Smooth muscle cell (in vitro differentiated cells): ENCODE measurements at regions not wholly inside any gene's neighbourhood (a gene's known extent, or its start where the extent isn't known, plus 50 kb on each side); places are given as distances from the start of the nearest gene placed in this dataset.

ENCODE experiments used
- DNase-seq: peaks from one replicate; lab custom pipeline; 2025; ENCODE audit not compliant: unreplicated experiment; lab: John Stamatoyannopoulos, UW
- H2AFZ ChIP-seq: fragments of 200-600 bp; sonication (generic); 2 replicates; pipeline ENCODE4 v1.6.0; 2016; ENCODE audit warnings: antibody characterized with exemption, low read depth, mild to moderate bottlenecking
- H3F3A ChIP-seq: fragments of 200-600 bp; sonication (generic); 2 replicates; pipeline ENCODE4 v1.6.0; 2017; ENCODE audit warnings: antibody characterized with exemption, low read depth
- H3K27ac ChIP-seq: fragments of 200-600 bp; sonication (generic); 2 replicates; pipeline ENCODE4 v1.5.1; 2016; ENCODE audit warnings: low read depth, mild to moderate bottlenecking
- H3K27me3 ChIP-seq: fragments of 200-600 bp; sonication (generic); 2 replicates; pipeline ENCODE4 v1.6.1; 2016; ENCODE audit warnings: low read depth, mild to moderate bottlenecking
- H3K36me3 ChIP-seq: fragments of 200-600 bp; sonication (generic); 2 replicates; pipeline ENCODE4 v1.5.1; 2016; ENCODE audit warnings: low read depth
- H3K4me1 ChIP-seq: fragments of 200-600 bp; sonication (generic); 2 replicates; pipeline ENCODE4 v1.5.1; 2016; ENCODE audit warnings: low read depth
- H3K4me2 ChIP-seq: fragments of 200-600 bp; sonication (generic); 2 replicates; pipeline ENCODE4 v1.6.0; 2016; ENCODE audit warnings: mild to moderate bottlenecking
- H3K4me3 ChIP-seq: fragments of 200-600 bp; sonication (generic); 2 replicates; pipeline ENCODE4 v1.5.1; 2016; ENCODE audit warnings: mild to moderate bottlenecking
- H3K79me2 ChIP-seq: fragments of 200-600 bp; sonication (generic); 2 replicates; pipeline ENCODE4 v1.6.0; 2016; ENCODE audit warnings: low read depth, mild to moderate bottlenecking
- H3K9ac ChIP-seq: fragments of 200-600 bp; sonication (generic); 2 replicates; pipeline ENCODE4 v1.6.0; 2016; ENCODE audit warnings: low read depth
- H3K9me3 ChIP-seq: fragments of 200-600 bp; sonication (generic); replicated peaks from 2 replicates; pipeline ENCODE4 v1.5.1; 2016; ENCODE audit warnings: low read depth
- H4K20me1 ChIP-seq: fragments of 200-600 bp; sonication (generic); 2 replicates; pipeline ENCODE4 v1.6.0; 2016; ENCODE audit warnings: low read depth
- WGBS: methylation state at CpG from one replicate; pipeline ENCODE4 v1.1.7; 2016; ENCODE audit warnings: low lambda C conversion rate; 5-methylcytosine and 5-hydroxymethylcytosine counted together
- TF ChIP-seq, protein P1 (sequence below): fragments of 200-600 bp; sonication (generic); IDR thresholded peaks from 2 replicates; pipeline ENCODE4 v1.5.1; 2017; ENCODE audit warnings: borderline replicate concordance, mild to moderate bottlenecking, antibody characterized with exemption; ENCODE audit not compliant: insufficient read depth, poor library complexity, severe bottlenecking

DNA sequence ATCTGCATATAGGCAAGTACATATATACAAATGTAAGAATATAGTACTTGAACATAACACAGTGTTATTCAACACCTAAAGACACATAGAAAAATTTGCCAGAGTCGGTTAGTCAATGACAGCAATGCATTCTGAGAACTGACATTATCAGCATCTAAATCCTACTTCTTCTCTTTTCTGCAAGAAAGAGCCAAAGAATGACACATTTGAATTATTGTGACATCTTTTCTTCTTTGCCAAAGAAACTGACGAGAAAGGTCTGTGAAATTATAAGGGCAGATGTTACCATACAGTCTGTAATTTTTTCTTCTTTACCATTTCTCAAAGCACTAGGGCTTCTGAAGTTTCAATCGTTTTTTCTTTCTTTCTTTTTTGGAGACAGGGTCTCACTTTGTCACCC, 350.9 kb upstream of the NBEA start:
- Histone ChIP-seq H3K36me3 (no peaks in the 10 kb centered on the region), H3K4me3 (no peak overlapping the region), H3K79me2 (no peaks in the 10 kb centered on the region), H3K27ac (no peak overlapping the region), H3K9ac (no peak overlapping the region), H3F3A (no peaks in the 10 kb centered on the region), H4K20me1 (no peaks in the 10 kb centered on the region), H3K27me3 (no peaks in the 10 kb centered on the region), H3K4me1 (no peaks in the 10 kb centered on the region), H3K9me3 (no peaks in the 10 kb centered on the region), H2AFZ (no peak overlapping the region), H3K4me2 (no peak overlapping the region)
- DNase-seq: no peak
- WGBS: 90% methylated on average over 3 of the region's 3 CpGs
- TF ChIP-seq, protein P1, sequence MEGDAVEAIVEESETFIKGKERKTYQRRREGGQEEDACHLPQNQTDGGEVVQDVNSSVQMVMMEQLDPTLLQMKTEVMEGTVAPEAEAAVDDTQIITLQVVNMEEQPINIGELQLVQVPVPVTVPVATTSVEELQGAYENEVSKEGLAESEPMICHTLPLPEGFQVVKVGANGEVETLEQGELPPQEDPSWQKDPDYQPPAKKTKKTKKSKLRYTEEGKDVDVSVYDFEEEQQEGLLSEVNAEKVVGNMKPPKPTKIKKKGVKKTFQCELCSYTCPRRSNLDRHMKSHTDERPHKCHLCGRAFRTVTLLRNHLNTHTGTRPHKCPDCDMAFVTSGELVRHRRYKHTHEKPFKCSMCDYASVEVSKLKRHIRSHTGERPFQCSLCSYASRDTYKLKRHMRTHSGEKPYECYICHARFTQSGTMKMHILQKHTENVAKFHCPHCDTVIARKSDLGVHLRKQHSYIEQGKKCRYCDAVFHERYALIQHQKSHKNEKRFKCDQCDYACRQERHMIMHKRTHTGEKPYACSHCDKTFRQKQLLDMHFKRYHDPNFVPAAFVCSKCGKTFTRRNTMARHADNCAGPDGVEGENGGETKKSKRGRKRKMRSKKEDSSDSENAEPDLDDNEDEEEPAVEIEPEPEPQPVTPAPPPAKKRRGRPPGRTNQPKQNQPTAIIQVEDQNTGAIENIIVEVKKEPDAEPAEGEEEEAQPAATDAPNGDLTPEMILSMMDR: no peak

GRCh38 chr13:34591900-34592529, 350.1 kb upstream of the NBEA start:
- no peak overlapping the region for H3K27ac ChIP-seq
- H3K9ac ChIP-seq: no peak overlapping the region
- no peak overlapping the region for H2AFZ ChIP-seq
- H3K4me2 ChIP-seq: no peak overlapping the region
- no peaks in the 10 kb centered on the region for H3F3A ChIP-seq
- no peaks in the 10 kb centered on the region for H3K36me3 ChIP-seq
- H3K4me3 ChIP-seq: no peak overlapping the region
- no peak for DNase-seq
- no peaks in the 10 kb centered on the region for H3K9me3 ChIP-seq
- 82% methylated on average over 2 of the region's 2 CpGs for WGBS
- H3K4me1 ChIP-seq: no peaks in the 10 kb centered on the region
- no peaks in the 10 kb centered on the region for H4K20me1 ChIP-seq
- no peaks in the 10 kb centered on the region for H3K27me3 ChIP-seq
- TF ChIP-seq, protein P1: no peak
- no peaks in the 10 kb centered on the region for H3K79me2 ChIP-seq

- no peaks in the 10 kb centered on the region for H4K20me1 ChIP-seq
- H3K79me2 ChIP-seq: no peaks in the 10 kb centered on the region
- DNase-seq: no peak
- H3K4me1 ChIP-seq: no peaks in the 10 kb centered on the region
- no peak overlapping the region for H2AFZ ChIP-seq
- H3K27me3 ChIP-seq: no peaks in the 10 kb centered on the region
- H3K27ac ChIP-seq: no peak overlapping the region
- no peaks in the 10 kb centered on the region for H3F3A ChIP-seq
- TF ChIP-seq, protein P1: no peak
- 97% methylated on average over 1 of the region's 1 CpG for WGBS
- H3K36me3 ChIP-seq: no peaks in the 10 kb centered on the region
- H3K4me2 ChIP-seq: no peak overlapping the region
- no peaks in the 10 kb centered on the region for H3K9me3 ChIP-seq
- H3K4me3 ChIP-seq: no peak overlapping the region
- H3K9ac ChIP-seq: no peak overlapping the region
Observed at GRCh38 chr13:34593658-34594057, 348.4 kb upstream of the NBEA start.

DNA sequence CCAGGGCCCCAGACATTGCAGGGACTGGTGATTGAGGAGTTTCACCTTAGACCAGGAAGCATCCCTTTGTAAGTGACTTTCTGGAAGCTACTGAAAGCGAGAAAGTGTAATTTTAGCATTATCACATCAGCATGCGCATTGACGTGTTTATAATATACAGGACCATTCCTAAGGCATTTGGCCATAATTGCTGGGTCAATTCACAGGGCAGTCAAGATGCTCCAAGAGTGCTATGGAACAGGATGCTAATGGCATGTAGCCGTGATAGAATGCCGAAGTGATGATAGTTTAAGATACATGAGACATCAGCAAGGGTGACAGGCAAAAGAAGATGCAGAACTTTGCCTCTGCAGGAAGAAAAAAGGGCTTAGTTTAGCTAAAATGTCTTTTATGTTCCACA, 347.6 kb upstream of the NBEA start:
- Histone ChIP-seq H2AFZ (no peak overlapping the region), H3K9me3 (no peaks in the 10 kb centered on the region), H3K27ac (no peak overlapping the region), H4K20me1 (no peaks in the 10 kb centered on the region), H3K27me3 (no peaks in the 10 kb centered on the region), H3K4me2 (no peak overlapping the region), H3K4me1 (no peaks in the 10 kb centered on the region), H3K4me3 (no peak overlapping the region), H3F3A (no peaks in the 10 kb centered on the region), H3K79me2 (no peaks in the 10 kb centered on the region), H3K9ac (no peak overlapping the region), H3K36me3 (no peaks in the 10 kb centered on the region)
- TF ChIP-seq, protein P1: no peak
- WGBS: 92% methylated on average over 5 of the region's 5 CpGs
- DNase-seq: no peak
